NK-92 treated with Interleukin-12 subunit alpha and Interleukin-12 subunit beta, amount 100 ng/mL, for 24 hours (cell line): ENCODE measurements at regions not wholly inside any gene's neighbourhood (a gene's known extent, or its start where the extent isn't known, plus 50 kb on each side); places are given as distances from the start of the nearest gene placed in this dataset.

Experiments
- DNase-seq: peaks from one replicate; lab custom pipeline; 2025; lab: John Stamatoyannopoulos, UW

- no peak for DNase-seq
Measured at GRCh38 chr10:124346831-124347230, 71.9 kb downstream of the OAT start.

DNA sequence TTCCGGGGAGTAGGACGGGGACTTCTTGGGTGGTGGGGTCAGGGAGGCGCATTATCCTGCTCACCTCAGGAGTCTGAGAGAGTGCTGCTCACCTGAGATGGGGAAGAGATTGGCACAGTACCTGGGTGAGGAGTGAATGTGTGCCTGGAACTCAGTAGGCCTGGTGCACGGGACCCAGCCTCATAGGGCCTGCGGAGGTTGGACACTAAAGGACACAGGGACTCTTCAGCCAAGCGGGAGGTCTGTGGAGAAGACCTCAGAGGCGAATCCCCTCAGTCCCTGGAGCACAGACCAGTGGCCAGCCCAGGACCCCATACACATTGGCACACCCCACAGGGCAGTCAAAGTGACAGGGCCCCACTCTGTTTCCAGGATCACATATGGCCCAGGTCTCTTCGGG, 73.2 kb downstream of the OAT start:
- no peak for DNase-seq

DNA sequence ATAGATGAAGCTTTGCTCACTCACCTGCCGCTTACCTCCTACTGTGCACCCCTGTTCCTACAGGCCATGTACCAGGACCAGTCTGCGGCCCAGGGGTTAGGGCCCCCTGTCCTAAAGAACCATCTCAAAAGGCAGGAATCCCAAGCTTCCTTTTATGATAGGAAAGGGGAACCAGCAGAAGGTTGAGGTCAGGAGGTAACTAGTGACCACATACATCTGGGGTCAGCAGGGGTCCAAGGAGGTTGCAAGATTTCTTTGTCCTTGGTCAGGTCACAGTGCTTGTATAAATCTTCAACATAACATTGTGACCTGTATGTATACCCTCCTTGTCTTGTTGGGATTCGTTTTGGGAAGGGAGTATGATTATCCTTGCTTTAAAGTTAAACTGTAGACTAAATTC, 73.8 kb downstream of the OAT start:
- DNase-seq: no peak

GRCh38 chr10:124344266-124344590, 74.5 kb downstream of the OAT start:
- DNase-seq: no peak

DNA sequence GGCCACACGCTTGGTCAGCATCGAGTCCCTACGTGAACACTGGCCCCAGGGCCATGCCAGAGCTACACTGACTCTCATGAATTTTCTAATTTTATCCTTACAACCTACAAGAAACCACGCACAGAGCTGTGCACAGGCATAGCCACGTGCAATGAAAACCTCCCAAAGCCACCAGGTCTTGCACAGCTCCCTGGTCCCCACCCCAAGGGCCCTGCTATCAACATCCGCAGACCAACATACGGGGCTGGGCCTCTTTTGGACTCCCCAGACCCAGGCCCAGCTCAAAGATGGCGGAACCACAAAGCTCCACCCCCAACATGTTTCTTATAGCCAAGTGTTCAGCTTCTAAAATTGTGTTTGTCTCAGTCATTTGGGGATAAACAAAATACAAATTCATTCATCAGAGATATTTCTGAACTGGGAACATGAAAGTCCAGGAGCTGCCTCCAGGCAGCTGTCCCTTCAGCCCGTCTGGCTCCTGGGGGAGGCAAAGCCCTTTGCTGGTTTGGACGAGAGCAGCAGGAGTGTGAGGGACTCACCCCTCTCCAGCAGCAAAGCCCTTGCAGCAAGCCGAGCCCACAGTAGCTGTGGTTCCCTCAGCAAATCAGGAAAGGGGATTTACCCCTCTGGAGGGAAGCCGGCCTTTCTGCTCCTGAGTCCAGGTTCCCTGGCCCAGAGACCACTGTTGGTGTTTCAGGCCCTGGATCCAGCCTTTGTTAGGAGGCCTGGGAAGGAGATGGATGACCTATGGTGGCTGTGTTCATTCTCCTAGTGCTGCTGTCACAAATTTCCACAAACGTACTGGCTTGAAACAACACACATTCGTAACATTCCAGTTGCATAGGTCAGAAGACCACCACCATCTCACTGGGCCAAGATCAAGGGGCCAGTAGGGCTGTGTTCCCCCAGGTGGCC, 75.1 kb downstream of the OAT start:
- DNase-seq: no peak

- DNase-seq: no peak
Measured at GRCh38 chr10:124342821-124343170, 75.9 kb downstream of the OAT start.

- DNase-seq: no peak
Measured at GRCh38 chr10:124342136-124342820, 76.4 kb downstream of the OAT start.

- peak; percentile 45 for DNase-seq
Measured at GRCh38 chr10:124341768-124342135, 77.0 kb downstream of the OAT start.

DNA sequence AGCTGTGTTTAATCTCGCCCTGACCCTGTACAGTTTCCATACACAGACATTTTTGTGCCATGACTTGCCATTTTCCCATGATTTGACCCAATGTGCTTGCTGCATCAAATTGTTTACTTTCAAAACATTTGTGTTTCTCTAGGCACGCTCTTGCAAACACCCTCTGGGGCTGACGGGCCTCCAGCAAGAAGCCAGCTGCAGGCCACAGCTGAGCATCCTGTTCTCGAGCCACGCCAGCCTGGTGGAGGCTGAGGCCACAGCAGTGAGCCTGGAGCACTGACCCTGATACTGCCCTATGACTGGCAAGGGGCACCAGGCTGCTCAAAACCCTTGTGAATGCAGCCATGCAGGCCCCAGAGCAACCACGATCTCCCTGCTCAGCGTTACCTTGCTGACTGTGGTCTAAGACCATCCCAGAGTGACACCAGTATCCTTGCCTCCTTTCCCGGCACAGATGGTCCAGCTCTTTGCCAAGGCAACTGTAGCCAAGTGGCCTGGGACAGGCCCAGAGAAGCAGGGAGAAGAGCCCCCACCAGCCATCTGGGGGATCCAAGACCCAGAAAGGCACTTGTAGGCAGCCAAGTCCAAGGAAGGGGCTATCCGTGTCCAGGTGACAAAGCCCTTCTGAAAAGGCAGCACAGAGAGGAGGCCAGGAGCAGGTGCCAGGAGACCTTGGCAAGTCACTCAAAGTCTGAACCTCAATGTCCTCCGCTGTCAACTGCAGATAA, 78.5 kb downstream of the OAT start:
- DNase-seq: no peak

DNA sequence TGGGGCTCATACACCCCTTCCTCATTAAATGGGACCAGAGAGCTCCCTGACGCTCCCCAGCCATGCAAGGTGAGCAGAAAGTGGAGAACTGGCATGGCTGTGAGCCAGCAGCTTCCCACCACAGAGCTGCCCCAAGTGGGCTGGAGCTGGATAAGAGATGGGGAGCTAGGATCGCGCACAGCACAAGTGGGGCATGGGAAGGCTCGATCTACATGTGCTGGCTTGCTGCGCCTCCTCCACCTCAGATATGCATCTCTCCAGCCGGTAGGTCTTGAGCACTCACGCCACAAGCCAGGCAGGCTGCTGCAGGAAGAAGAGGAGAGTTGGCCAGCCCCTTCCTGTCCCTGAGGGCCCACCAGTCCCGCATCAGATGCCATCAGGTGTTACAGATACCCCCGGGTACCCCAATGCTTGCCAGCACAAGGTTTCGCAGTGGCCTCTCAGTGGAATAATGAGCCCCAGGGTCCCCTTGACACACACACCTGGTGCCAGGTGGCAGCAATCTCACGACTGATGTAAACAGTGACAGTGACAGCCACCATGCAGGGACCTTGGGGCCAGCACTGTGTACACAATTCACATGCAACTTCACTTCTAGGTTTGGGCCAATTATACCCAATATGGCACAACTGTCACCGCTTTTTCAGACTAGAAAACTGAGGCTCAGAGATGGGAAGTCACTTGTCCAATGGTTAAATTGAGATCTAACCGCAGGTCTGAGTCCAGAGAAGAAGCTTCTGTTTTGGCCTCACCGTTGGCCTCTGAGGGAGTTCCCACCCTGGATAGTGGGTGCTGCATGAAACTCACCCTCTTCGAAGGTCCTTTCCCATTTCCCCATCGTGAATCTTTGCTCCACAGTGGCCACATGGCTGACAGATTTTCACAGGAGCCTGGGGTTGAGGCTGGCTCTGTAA, 79.3 kb downstream of the OAT start:
- no peak for DNase-seq

GRCh38 chr10:124338276-124338925, 80.3 kb downstream of the OAT start:
- DNase-seq: no peak

- no peak for DNase-seq
Measured at GRCh38 chr10:124336186-124336585, 82.5 kb downstream of the OAT start.

DNA sequence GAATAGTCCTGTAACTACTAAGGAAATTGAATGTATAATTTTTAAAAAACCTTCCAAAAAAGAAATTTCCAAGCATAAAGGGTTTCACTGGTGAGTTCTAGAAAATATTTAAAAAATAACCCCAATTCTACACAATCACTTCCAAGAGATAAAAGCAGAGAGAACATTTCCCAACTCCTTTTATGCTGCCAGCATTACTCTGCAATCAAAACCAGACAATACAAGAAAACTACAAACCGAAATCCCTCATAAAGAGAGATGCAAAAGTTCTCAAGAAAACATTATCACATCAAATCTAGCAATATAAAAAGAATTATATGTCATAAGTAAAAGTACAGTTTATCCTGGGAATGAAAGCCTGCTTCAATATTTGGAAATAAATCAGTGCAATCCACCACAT, 84.8 kb downstream of the OAT start:
- DNase-seq: no peak

DNA sequence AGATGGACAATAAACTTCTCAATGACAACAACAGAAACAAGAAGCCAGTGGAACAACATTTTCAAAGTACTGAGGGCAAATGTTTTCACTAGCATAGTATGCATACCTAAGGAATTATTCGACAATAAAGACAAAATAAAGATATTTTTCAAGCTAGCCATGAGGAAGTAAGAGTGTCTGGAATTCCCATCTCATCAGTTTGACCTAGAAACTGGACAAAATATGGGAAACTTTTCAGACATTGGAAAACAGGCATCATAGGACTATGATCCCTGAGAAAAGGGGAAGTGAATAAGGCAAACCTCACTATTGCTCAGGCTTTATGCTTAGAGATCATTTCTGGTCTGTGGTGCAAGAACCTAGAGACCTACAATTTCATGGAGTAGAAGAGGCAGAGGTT, 86.3 kb downstream of the OAT start:
- no peak for DNase-seq

DNA sequence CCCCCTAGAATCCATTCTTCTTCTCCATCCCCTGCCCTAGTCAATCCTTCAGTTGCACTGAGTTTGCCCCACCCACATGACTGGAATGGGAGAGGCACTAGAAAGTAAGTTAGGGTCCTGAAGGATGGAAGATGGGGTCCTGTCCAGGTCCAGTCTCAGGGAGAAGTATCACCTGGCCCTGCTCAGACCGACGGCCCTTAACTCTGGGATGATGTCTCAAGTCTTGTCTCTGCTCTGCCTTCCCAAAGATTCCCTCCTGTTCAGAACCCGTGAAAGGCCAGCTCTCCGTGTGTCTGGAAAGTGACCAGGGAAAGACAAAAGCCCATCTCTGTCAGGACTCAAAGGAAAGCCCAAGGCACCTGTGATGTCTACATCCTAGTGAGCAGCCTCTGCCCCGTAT, 88.8 kb downstream of the OAT start:
- DNase-seq: no peak

GRCh38 chr10:124329362-124329761, 89.4 kb downstream of the OAT start:
- DNase-seq: no peak

GRCh38 chr10:124328477-124329220, 90.1 kb downstream of the OAT start:
- DNase-seq: no peak

- no peak for DNase-seq
Measured at GRCh38 chr10:124325998-124326636, 92.6 kb downstream of the OAT start.

- DNase-seq: no peak
Measured at GRCh38 chr10:124325633-124325914, 93.1 kb downstream of the OAT start.

DNA sequence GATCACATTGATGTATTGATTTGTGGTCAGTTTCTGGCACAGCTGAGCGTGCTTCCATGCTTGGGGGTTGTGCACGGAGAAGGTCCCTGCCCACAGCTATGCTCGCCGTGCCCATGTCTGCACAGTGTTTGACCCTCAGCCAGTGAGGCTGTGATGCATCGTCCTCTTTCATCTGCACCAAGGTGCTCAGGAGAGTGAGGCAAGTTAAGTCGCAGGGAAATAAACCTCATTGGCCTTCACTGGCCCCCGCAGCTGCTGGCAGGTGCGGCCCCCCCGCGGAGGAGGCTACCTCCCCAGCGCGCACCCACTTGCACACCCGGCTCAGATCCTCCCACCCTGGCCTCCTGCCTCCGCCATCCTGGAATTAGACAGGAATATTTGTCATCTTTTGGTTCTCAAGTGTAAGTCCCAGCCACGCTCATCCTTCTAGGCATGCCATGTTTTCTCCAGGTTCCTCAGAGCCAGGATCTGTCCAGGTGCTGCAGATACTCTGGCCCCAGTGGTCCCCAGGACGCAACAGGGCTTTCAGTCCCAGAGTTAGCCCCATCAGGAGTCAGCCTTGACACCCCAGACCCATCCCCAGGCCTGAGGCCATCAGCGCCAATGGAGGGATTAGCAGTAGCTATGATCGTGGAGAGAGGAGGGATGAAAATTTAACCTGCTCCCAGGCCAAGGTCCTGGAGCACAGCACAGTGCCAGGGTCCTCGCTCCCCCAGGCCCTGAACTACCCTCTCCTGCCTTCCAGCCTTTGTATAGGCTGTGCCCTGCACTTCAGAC, 93.7 kb downstream of the OAT start:
- no peak for DNase-seq
